HG03575 (cell line): ENCODE measurements at regions not wholly inside any gene's neighbourhood (a gene's known extent, or its start where the extent isn't known, plus 50 kb on each side); places are given as distances from the start of the nearest gene placed in this dataset.

Experiments
- ATAC-seq: cut with Tn5 transposase; IDR thresholded peaks from one replicate; pipeline ENCODE4 v1.9.1; 2021; ENCODE audit not compliant: unreplicated experiment, insufficient number of reproducible peaks, low FRiP score; ENCODE audit errors: extremely low read depth

DNA sequence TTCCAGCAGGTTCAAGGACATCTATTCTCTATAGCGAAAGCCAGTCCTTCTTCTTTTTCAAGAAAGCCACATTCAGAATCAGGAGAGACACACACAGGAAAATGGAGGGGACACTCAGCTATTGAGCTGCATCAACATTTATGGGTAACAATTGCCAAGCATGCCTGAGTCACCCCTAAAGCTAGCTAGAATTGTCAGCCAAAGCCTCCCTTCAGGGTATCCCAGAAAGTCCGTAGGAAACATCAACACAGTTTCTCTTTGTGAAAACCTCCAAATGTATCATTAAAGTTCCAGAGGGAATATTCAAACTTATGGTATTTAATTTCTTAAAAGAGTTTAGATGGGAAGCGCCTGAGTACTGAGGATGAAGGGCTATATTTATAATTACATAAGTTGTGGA lies 331.1 kb upstream of the SLC7A11 start:
- ATAC-seq: no peak

DNA sequence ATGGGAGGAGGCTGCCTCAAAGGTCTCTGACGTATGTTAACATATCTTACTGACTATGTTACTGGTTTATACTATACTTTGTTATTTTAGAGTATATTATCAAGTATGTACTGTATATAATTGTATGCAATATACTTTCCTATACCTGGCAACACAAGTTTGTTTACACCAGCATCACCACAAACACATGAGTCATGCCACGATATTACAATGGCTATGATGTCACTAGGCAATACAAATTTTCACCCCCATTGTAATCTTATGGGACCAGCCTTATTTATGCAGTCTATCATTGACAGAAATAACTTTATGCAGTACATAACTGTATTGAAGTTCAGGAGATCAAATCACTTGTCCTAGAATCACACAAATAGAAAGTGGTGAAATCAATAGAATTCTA lies 329.9 kb upstream of the SLC7A11 start:
- ATAC-seq: no peak

GRCh38 chr4:138567696-138568095 lies 325.5 kb upstream of the SLC7A11 start:
- ATAC-seq: no peak

DNA sequence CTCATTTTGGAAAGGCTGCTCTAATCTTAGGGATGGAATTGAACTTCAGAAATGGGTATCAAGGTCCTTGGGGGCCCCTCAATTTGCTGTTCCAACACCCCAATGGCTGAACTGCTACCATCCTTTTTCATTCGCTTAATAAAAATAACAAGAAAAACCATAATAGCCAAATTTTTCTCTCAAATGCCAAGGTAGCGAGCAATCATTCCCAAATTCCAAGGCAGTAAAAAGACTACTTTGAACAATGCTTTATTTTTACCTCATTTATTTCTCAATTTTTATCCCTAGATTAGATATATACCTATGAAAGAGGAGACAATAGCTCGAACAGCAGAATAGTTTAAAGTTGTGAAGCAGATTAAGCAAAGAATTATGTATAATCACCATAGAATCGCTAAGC lies 323.4 kb upstream of the SLC7A11 start:
- ATAC-seq: no peak

GRCh38 chr4:138562544-138562991 lies 320.4 kb upstream of the SLC7A11 start:
- no peak for ATAC-seq

GRCh38 chr4:138561906-138562305 lies 319.8 kb upstream of the SLC7A11 start:
- no peak for ATAC-seq

DNA sequence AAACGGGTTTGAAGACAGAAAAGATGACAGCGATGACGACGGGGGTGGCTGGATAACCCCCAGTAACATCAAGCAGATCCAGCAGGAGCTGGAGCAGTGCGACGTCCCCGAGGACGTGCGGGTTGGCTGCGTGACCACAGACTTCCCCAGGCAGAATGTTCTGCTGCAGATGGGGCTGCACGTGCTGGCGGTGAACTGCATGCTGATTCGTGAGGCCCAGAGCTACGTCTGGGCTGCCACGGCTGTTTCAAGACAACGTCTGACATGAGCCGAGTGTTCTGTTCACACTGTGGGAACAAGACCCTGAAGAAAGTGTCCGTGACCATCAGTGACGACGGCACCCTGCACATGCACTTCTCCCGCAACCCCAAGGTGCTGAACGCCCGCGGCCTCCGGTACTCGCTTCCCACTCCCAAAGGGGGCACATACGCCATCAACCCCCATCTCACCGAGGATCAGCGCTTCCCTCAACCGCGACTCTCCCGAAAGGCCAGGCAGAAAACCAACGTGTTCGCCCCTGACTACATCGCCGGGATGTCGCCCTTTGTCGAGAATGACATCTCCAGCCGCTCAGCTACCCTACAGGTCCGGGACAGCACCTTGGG lies 319.2 kb upstream of the SLC7A11 start:
- no peak for ATAC-seq

GRCh38 chr4:138560448-138560847 lies 318.3 kb upstream of the SLC7A11 start:
- ATAC-seq: no peak

DNA sequence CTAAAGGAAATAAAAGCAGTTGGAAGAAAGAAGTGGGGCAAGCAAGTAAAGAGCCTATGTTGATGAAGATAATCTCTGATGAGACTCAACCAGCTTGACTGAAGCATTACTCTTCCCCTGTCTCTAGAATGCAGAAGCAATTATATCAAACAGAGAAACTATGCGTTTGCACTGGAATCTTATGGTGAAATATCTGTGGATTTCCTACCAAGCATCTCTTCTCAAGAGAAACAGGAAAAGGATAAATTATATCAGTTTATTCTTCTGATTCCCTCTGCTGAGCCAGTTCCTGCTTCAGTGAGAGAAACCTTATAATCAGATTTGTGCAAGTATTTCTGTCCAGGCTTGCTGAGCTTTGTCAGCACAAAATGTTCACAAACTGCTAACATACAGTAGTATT lies 316.7 kb upstream of the SLC7A11 start:
- ATAC-seq: no peak

- ATAC-seq: no peak
Observed at GRCh38 chr4:138555584-138555983, 313.4 kb upstream of the SLC7A11 start.

DNA sequence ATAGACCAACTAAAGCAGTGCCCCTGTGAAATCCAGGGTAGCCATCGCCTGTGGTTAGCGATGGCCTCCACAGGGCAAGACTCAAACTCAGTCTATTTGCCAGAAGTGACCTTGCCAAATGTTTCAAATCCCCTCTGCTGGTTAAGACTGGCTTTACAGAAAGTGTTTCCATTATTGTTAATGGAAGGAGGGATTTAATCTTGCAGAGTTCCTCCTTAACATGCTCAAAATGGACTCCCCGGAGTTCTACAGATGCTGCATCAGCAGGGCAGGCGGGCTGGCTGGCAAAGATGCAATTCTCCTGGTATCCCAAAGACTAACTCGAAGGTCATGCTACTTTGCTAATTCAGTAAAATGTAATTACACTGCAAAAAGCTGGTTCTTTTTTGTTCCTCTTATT lies 313.0 kb upstream of the SLC7A11 start:
- ATAC-seq: no peak

DNA sequence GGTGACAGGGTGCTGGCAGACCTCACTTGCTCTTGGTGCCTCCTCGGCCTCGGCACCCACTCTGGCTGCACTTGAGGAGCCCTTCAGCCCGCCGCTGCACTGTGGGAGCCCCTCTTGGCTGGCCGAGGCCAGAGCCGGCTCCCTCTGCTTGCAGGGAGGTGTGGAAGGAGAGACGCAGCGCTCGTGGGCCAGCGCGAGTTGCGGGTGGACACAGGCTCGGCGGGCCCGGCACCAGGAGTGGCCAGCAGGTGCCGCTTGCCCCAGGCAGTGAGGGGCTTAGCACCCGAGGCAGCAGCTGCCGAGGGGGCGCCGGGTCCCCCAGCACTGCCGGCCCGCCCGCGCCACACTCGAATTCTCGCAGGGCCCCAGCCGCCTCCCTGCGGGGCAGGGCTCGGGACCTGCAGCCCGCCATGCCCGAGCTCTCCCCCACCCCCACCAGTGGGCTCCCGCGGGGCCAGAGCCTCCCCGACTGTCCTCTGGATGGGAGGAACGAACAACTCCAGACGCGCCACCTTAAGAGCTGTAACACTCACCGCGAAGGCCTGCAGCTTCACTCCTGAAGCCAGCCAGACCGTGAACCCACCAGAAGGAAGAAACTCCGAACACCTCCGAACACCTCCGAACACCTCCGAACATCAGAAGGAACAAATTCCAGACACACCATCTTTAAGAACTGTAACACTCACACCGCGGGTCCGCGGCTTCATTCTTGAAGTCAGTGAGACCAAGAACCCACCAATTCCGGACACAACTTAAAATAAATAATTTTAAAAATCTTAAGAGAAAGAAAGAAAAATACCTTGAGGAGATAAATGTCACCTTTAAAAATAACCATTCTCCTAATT lies 311.1 kb upstream of the SLC7A11 start:
- no peak for ATAC-seq

DNA sequence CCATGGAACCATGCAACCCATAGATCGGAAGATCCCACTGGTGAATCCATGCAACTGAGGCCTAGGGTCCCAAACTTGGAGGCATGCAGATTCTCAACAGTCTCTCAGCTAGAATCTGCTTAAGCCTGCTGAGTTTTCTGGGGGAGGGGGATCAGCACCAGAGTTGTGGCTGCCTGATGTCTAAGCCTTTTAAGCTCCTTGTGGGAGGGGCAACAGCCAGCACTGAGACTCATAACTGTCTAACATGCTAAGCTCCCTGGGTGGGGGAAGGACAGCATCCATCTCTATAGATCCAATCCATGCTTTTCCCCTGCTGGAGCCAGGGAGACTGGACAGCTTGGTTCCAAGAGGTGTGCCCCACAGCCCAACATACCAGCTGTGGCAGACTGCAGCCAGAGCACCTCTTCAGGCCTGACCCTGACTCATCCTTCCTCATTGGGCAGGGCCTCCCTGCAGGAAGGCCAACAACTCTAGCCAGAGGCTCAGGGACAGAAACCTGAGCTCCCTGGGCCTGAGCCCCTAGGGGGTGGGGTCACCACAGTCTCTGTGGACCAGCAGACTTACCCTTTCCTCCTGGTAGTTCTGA lies 300.1 kb upstream of the SLC7A11 start:
- ATAC-seq: no peak

DNA sequence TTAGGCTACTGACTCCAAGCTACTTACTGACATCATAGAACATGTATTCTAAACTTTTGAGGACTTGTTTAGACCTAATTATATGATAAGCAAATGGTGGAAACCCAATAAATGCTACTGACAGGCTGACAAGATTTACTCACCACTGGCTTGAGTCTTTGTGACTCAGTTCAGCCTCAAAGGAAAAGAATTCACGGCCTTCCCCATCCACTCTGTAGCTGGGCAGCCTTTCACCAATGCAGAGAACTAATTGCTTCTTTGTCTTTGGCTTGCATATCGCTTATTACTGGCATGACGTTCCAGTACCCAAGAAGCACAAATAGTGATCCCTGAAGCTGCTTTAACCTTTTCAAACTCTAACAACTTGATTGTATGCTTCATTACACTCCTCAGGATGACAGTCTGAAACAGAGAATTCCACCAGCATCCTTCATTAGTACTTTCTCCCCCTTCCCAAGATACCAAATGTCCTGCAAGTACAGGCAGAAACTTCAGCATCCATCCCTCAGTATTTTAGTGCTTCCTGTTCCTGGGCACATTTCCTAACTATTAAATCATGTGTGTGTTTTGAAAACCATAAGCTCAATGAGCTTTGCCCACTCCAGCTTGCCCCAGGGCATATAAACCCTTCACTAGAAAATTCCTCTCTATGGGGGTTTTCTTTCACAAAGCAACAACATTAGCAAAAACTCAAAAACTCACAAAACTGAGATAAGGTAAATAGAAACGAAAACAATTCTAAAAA lies 298.1 kb upstream of the SLC7A11 start:
- no peak for ATAC-seq

DNA sequence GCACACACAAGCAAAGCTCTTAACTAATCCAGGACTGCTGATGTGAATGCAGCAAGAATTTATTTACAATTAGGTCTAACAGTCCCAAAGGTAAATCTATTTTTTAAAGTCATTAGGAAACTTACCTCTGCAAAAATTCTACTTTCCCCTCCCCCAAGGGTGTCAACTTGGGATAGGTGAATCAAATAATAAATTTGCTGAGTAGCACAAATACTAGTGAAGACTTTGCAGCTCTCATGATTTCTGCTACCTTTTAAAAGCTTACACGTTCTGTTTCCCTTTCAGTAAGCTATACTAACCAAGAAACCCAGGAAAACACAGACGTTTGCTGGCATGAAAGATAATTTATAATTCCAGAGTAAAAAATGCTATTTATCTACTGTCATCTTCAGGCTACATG lies 296.6 kb upstream of the SLC7A11 start:
- no peak for ATAC-seq

GRCh38 chr4:138537731-138538490 lies 295.8 kb upstream of the SLC7A11 start:
- no peak for ATAC-seq

- ATAC-seq: no peak
Observed at GRCh38 chr4:138535316-138535715, 293.2 kb upstream of the SLC7A11 start.

DNA sequence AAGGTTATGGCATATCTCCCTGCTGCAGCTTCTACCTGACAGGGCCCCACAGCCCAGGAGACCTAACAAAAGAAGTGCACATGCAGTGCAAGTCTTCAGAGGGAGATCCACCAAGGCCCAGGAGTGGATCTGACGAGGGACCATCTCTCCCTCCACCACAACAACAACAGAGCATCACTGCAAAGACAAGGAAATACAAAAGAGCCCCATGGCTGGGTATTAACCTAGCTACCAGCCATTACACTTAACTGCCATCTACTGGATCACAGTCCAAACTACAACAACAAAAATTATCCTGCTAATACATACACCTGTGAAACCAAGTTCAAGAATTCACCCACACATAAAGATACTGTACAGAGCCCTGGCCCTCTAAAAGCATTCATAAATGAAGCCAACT lies 280.2 kb upstream of the SLC7A11 start:
- peak; percentile 61 for ATAC-seq

DNA sequence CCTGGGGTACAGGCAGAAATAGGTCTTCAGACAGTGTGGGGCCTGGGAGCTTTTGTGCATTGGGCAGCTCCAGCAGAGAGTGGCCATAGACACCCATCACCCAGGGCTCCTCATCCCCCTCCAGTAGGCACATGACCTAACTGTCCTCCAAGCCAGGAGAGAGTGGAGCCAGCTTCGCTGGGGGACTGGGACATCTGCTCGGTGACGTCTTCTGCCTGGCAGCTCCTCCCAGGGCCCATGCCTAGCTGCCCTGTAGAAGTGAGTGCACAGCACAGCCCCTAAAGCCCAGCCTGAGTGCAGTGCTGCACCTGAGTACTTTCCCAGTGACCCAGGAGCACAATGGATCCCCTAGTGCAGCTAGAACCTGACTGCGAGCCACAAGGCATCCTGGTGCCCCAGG lies 279.7 kb upstream of the SLC7A11 start:
- ATAC-seq: no peak
